Mesothelial cell of epicardium (in vitro differentiated cells): ENCODE measurements at regions not wholly inside any gene's neighbourhood (a gene's known extent, or its start where the extent isn't known, plus 50 kb on each side); places are given as distances from the start of the nearest gene placed in this dataset.

ENCODE experiments used
- DNase-seq, 2 experiments: peaks; one replicate each; pipeline ENCODE4 v3.0.0; 2021; ENCODE audit warnings: low spot score in 2 of 2; ENCODE audit not compliant: unreplicated experiment in 2 of 2
- H3K27ac Mint-ChIP-seq: 2 replicates; pipeline ENCODE4 v1.8.0; 2021; ENCODE audit warnings: mixed read lengths
- H3K27me3 Mint-ChIP-seq: 2 replicates; pipeline ENCODE4 v1.8.0; 2021; ENCODE audit warnings: low read depth, mixed read lengths
- H3K36me3 Mint-ChIP-seq: 2 replicates; pipeline ENCODE4 v1.8.0; 2021; ENCODE audit warnings: mixed read lengths
- H3K4me1 Mint-ChIP-seq: 2 replicates; pipeline ENCODE4 v1.8.0; 2021; ENCODE audit warnings: mixed read lengths
- H3K4me3 Mint-ChIP-seq: 2 replicates; pipeline ENCODE4 v1.8.0; 2021; ENCODE audit warnings: mild to moderate bottlenecking, moderate library complexity, mixed read lengths
- H3K9me3 Mint-ChIP-seq: 2 replicates; pipeline ENCODE4 v1.8.0; 2021; ENCODE audit warnings: mixed read lengths
- TF ChIP-seq, protein P1 (sequence below): fragments of 200-600 bp; sonication (generic); IDR thresholded peaks from one replicate; pipeline ENCODE4 v1.5.0; 2021; ENCODE audit warnings: antibody characterized with exemption; ENCODE audit not compliant: unreplicated experiment

DNA sequence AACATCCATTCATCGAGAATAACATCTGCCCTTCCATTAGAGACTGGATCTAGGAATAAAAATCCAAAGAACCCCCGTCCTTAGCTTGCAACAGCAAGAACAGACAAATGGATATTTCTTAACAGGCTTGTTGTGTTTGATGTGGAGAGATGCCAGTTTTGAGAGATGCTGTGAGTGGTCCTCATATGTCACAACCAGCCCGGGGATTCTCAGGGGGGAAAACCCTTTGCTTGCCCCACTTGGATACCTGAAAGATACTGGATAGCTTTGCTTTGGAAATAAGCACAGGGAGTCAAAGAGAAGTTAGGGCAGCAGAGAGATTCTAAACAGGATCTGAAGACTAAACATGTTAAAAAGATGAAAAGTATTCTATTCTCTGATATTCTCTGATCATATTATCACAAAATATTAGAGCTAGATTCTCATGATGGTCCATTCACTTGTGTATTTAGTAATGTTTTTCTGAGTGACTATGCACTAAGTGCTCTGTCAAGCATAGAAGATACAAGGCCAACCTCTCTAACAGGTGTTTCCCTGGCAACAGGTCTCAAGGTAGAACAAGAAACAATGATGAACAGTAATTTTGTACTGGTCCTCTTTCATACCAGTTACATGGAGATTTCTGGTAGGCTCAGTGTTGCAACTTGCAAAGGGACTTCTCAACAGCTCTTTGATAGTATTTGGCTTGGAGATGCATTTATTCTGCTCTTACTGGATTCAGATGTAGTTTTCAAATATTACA, 348.2 kb downstream of the MYCN start:
- Mint-ChIP-seq H3K9me3 (no peaks in the 10 kb centered on the region), H3K27me3 (no peaks in the 10 kb centered on the region), H3K4me1 (peaks cover 3% of the 10 kb centered on the region), H3K27ac (no peak overlapping the region), H3K36me3 (no peaks in the 10 kb centered on the region), H3K4me3 (no peak overlapping the region)
- no peak for DNase-seq
- TF ChIP-seq, protein P1, sequence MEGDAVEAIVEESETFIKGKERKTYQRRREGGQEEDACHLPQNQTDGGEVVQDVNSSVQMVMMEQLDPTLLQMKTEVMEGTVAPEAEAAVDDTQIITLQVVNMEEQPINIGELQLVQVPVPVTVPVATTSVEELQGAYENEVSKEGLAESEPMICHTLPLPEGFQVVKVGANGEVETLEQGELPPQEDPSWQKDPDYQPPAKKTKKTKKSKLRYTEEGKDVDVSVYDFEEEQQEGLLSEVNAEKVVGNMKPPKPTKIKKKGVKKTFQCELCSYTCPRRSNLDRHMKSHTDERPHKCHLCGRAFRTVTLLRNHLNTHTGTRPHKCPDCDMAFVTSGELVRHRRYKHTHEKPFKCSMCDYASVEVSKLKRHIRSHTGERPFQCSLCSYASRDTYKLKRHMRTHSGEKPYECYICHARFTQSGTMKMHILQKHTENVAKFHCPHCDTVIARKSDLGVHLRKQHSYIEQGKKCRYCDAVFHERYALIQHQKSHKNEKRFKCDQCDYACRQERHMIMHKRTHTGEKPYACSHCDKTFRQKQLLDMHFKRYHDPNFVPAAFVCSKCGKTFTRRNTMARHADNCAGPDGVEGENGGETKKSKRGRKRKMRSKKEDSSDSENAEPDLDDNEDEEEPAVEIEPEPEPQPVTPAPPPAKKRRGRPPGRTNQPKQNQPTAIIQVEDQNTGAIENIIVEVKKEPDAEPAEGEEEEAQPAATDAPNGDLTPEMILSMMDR = no peak

DNA sequence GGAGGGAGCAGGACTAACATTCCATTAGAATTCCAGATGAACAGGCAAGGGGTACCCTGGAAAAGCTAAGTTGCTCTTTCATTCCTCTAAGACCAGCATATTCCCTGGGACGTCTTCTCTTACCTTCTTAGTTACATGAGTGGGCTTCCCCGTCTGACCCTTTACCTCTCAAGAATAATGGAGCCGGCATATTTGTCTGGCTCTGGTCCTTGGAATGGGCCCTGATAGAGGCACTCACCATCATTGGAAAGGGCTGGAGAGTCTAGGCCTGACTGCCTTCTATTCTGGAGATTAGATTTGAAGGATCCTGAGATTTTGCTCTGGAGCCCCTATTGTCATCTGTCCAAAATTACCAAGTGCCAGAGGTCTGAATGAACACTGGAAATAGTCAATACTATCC, 347.5 kb downstream of the MYCN start:
- H3K27ac Mint-ChIP-seq = no peak overlapping the region
- TF ChIP-seq, protein P1 = no peak
- no peaks in the 10 kb centered on the region for H3K9me3 Mint-ChIP-seq
- H3K36me3 Mint-ChIP-seq = no peaks in the 10 kb centered on the region
- no peak for DNase-seq
- H3K4me3 Mint-ChIP-seq = no peak overlapping the region
- H3K27me3 Mint-ChIP-seq = no peaks in the 10 kb centered on the region
- H3K4me1 Mint-ChIP-seq = peaks cover 5% of the 10 kb centered on the region

DNA sequence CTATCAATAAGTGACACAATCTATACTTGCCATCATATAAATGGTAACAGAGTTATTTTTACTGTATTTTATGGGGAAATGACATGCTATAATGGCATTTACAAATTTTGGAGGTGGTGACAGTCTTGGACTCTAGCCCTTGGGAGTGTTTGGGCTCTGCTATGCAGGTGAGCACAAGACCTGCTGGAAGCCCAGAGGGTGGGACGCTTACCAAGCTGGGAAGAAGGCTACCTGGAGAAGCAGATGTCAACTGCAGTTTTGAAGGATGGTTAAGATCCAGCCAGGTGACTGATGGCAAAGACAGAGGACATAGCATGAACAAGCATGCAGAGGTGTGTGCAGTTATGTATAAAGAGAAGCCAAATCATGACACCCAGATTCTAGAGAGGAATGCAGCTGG, 346.9 kb downstream of the MYCN start:
- TF ChIP-seq, protein P1 = no peak
- Mint-ChIP-seq H3K4me1 (peaks cover 6% of the 10 kb centered on the region), H3K9me3 (no peaks in the 10 kb centered on the region), H3K4me3 (no peak overlapping the region), H3K27ac (no peak overlapping the region), H3K27me3 (no peaks in the 10 kb centered on the region), H3K36me3 (no peaks in the 10 kb centered on the region)
- no peak for DNase-seq

DNA sequence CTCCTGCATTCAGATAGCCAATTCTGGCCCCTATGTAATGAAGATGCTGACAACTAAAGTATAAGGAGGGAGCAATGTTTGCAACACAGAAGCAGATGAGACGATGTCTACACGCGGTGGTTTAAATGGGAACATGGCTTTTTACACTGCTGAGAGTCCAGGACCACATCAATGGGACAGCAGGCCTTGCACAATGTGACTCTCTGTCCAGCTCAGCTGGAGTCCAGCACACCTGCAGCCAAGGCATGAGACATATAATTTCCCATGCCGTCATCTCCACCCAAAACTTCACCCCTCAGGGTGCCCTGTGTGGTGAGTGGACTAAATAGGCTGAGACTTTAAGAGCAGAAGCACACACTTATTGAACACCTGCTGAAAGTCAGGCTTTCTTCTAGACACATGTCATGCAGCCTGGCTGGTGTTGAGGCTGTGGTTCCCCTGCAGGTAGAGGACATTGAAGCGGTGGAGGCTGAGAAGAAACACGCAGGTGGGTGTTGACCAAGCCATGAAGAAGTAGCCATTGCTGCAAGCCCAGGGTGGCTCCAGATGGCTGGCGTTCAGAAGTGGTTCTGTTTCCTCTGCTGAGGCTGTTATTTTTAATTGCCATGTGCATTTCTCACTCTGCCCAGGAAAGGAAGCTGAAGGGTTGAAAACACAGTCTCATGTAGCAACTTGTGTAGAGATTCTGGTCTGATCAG, 345.6 kb downstream of the MYCN start:
- no peaks in the 10 kb centered on the region for H3K9me3 Mint-ChIP-seq
- H3K27ac Mint-ChIP-seq = no peak overlapping the region
- H3K4me1 Mint-ChIP-seq = peaks cover 13% of the 10 kb centered on the region
- H3K27me3 Mint-ChIP-seq = no peaks in the 10 kb centered on the region
- H3K4me3 Mint-ChIP-seq = no peak overlapping the region
- TF ChIP-seq, protein P1 = no peak
- DNase-seq = no peak
- H3K36me3 Mint-ChIP-seq = no peaks in the 10 kb centered on the region

DNA sequence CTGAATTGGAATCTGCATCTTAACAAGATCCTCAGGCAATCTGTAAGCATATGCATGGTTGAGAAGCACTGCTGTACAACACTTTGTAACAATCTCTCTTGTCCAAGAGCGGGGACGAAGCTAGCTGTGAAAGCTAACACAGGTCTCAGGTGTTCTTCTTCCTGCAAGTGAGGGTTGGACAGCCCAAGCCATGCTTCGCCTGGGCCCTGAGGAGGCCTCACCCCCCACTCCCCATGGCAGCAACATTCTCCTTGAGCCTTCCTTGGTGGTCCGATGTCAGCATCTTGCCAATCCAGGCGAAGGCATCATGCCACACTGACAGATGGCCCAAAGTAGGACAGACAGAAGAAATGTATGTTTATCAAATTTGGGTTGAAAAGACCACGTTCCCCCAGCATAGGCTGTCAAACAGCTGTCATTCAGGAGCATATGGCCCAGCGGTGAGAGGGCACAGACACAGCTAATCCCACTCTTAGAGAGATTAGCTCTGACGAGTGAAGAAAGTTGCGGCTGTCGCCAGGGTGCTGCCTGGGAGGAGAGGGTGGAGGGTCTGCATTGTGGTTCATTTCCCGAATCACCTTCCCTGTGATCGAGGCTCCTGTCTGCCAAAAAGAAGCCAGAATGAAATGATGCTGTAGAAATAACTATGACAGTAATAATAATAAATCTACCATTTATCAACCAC, 344.7 kb downstream of the MYCN start:
- Mint-ChIP-seq H3K4me1 (peaks cover 13% of the 10 kb centered on the region), H3K27ac (no peak overlapping the region), H3K36me3 (no peaks in the 10 kb centered on the region), H3K27me3 (no peaks in the 10 kb centered on the region), H3K9me3 (no peaks in the 10 kb centered on the region), H3K4me3 (no peak overlapping the region)
- TF ChIP-seq, protein P1 = no peak
- no peak for DNase-seq
